NCI-H446 (cell line): ENCODE measurements at regions not wholly inside any gene's neighbourhood (a gene's known extent, or its start where the extent isn't known, plus 50 kb on each side); places are given as distances from the start of the nearest gene placed in this dataset.

Source experiments
- DNase-seq, 2 experiments: peaks; one replicate each; lab custom pipeline; 2025; lab: John Stamatoyannopoulos, UW

GRCh38 chr1:5497503-5497902 is 494.7 kb downstream of the NPHP4 start:
- no peak for DNase-seq

DNA sequence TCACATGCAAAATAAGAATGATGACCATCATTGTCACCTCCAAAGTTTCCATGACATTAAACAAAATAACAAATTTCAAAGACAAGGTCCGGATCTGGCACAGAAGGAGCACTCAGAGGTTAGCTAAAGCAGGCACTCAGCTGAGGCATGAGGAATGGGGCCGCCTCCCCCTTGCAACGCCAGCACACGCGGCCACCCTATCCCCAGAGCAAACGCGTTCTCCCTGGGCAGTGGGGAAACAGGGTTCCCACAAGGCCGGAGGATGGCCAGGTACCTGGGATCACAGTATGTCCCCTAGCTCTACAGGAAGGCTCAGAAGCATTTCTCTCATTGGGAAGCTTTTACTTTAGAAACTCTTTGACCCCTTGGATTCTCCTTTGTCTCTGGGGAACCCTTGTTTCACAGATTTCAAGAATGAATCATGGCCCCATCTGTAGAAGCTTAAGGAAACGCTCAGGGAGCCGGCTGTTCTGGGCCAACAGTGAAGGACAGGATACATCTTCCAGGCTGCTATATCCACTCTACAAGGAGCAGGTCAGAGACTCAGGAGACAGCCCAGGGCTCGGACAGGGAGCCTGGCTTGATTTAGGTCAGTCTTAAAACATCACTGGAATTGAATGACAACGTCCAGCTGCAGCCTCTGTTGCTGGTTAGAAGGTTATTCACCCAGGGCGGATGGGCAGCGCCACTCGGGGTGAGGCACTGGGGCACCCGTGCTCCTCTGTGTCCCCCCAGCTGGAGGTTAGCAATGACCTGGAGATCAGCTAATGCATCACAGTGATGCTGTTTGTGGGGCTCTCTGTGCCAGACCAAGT is 496.4 kb downstream of the NPHP4 start:
- DNase-seq = no peak

DNA sequence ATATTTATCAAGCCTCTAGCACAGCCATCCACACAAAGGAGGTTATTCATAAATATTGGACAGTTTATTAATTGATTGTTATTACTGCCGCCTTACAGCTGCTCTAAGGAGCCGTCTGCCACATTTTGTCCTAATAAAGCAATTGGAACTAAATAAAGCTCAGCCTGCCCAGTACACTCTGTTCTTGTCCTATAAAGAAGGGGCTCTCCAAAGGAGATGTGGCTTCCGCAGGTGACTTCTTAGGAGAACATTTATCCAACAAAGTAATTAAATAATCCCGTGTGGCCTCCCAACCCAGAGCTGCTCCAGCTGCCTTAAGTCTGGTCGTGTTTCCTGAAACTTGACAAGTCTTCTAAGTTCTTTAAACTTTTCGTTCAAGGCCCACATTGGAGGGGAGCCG is 497.7 kb downstream of the NPHP4 start:
- no peak for DNase-seq

- no peak for DNase-seq
Observed at GRCh38 chr1:5493851-5494311, 498.3 kb downstream of the NPHP4 start.

- DNase-seq = no peak
Observed at GRCh38 chr1:5493275-5493674, 498.9 kb downstream of the NPHP4 start.

DNA sequence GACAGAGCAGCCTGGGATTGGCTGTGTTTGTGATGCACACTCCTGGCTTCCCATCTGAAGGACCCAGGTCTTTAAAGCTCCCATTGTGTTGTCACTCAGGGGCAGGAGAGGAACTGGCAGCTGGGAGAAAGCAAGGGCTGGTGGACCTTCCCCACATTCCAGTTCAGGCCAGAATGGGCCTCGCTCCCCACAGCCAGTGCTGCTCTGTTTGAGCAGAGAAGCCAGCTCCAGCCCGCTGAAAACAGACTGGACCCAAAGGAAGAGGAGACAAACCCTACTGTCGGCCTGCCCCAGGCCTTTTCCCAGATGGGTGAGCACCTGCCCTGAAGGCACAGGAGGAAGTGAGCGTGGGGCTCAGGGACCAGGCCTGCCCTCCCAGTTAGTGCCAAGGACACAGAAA is 499.4 kb downstream of the NPHP4 start:
- no peak for DNase-seq

DNA sequence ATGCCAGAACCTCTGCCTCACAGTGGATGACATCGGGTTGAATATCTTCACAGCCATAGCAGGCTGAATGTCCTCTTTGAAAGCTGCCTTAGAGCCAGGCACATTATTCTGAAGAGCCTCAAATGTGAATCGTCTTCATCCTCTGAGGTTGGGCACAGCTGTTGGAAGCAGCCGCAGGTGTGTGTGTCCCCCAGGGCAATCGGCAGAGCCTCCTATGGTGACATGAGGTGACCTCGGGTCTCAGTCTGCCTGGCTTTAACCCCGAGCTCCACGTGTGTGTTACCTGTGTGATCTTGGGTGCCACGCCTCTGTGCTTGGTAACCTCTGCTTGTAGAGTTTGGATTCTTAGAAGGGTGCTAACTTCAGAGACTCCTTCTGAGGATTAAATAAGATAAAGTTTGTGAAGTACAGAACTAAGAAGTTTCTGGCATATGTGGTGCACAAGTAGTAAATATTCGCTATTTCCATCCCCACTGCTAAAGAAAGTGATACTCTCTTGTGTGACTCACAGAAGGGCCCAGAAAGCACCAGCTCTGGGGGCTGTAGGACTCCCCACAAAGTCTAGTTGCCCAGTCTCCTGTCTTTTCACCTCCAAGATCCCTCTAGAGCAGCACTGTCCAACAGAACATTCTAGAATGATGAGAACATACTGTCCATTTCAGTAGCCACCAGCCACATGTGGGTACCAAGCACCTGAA is 500.9 kb downstream of the NPHP4 start:
- DNase-seq = no peak

DNA sequence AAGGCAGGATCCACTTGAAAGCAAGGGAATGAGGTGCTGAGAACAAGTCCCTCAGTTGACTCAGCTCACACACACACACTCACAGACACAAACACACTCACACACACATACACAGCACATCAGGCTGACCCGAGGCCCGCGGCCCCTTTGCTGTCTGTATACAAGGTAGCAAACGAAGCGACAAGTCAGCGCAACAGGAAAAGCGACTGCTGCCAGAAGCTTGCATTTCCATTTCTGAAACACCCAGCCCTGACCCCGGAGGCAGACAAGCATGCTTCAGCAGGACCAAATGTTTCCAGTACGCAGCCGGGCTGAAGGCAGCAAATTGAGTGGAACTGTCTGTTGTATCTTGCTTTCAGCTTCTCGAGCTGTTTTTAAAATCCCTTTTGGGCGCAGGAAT is 501.6 kb downstream of the NPHP4 start:
- no peak for DNase-seq

DNA sequence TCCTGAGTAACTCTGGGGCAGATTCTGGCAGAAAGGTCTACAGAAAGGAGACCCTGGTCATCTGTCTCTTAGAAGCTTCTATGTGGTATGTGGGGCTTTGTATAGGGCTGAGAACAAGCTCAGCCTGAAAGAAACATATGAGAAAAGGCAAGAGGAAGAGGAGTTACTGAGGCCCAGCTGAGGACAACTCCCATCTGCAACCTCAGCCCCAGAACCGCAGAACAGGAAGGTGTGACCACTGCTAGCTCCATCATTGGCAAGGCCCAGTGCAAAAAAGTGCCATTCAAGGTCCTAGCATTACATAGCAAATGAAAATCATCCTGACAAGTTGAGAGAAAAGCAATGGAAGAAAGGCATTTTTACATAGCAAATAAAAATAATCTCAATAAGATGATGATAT is 503.8 kb downstream of the NPHP4 start:
- no peak for DNase-seq

- DNase-seq = no peak
Observed at GRCh38 chr1:5485968-5486696, 506.1 kb downstream of the NPHP4 start.

GRCh38 chr1:5485436-5485835 is 506.8 kb downstream of the NPHP4 start:
- DNase-seq = no peak

- no peak for DNase-seq
Observed at GRCh38 chr1:5484451-5485165, 507.6 kb downstream of the NPHP4 start.

- DNase-seq = no peak
Observed at GRCh38 chr1:5481889-5482288, 510.3 kb downstream of the NPHP4 start.

DNA sequence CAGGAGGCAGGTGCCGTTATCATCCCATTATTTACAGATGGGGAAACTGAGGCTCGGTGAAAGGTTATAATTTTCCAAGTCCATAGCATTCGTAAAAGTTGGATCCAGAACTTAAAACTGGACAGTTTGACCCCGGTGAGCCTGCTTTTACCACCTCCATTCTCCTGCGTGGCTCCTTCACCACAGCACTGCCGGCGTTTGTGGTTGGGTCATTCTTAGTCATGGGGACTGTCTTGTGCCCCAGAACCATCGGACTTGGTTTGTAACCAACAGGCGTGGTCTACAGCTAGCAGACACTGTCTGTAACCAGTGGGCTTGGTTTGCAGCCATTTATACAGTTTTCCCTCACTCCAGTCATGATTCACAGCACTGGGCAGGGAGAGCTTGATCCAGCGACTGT is 511.3 kb downstream of the NPHP4 start:
- no peak for DNase-seq

GRCh38 chr1:5479876-5480646 is 512.2 kb downstream of the NPHP4 start:
- DNase-seq = no peak

GRCh38 chr1:5478961-5479360 is 513.3 kb downstream of the NPHP4 start:
- no peak for DNase-seq

GRCh38 chr1:5478156-5478695 is 514.0 kb downstream of the NPHP4 start:
- DNase-seq = no peak

GRCh38 chr1:5477716-5478115 is 514.5 kb downstream of the NPHP4 start:
- no peak for DNase-seq

GRCh38 chr1:5475572-5475971 is 516.7 kb downstream of the NPHP4 start:
- DNase-seq = no peak

GRCh38 chr1:5473268-5473667 is 519.0 kb downstream of the NPHP4 start:
- no peak for DNase-seq

DNA sequence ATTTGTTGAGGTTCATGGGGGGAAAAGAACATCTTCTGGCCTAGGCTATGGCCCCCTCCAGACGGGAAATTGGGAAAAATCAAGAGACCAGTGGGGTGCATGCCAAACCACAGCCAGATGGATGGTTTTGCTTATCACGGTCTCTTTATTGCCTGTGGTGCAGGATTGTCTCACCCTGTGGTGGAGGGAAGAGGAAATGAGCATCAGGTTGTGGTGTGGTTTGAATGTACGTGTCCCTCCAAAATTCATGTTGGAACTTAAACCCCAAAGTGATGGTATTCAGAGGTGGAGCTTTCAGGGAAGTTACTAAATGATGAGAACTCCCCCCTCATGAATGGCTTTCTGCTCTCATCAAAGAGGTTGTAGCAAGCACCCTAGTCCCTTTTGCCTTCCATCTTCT is 525.7 kb downstream of the NPHP4 start:
- no peak for DNase-seq
